Lung (tissue), 11 donors: ENCODE measurements at regions not wholly inside any gene's neighbourhood (a gene's known extent, or its start where the extent isn't known, plus 50 kb on each side); places are given as distances from the start of the nearest gene placed in this dataset.

Experiments
- ATAC-seq: fragments of 200-7000 bp; cut with Tn5 transposase; one replicate; pipeline ENCODE4 v1.9.1; 2020; ENCODE audit warnings: moderate number of reproducible peaks; ENCODE audit not compliant: insufficient read depth, low FRiP score
- DNase-seq, 3 donors: peaks; one replicate each; pipeline ENCODE4 v3.0.0-alpha.2; 2013 to 2017
- H3K27ac ChIP-seq, 2 donors: one replicate each; pipeline ENCODE4 v1.5.1; 2013; ENCODE audit warnings: mild to moderate bottlenecking in 2 of 2, moderate library complexity in 2 of 2, control low read depth in 1 of 2, inconsistent platforms in 1 of 2, low read depth in 1 of 2, low read length in 1 of 2
- H3K27me3 ChIP-seq, 3 donors: one replicate each; pipeline ENCODE4 v1.5.1; 2013; ENCODE audit warnings: low read length in 2 of 3; ENCODE audit not compliant: control insufficient read depth in 3 of 3, insufficient read depth in 3 of 3
- H3K36me3 ChIP-seq, 4 donors: one replicate each; pipeline ENCODE4 v1.5.1; 2013; ENCODE audit warnings: low read length in 4 of 4, mild to moderate bottlenecking in 1 of 4, moderate library complexity in 1 of 4; ENCODE audit not compliant: control insufficient read depth in 4 of 4, insufficient read depth in 4 of 4
- H3K4me1 ChIP-seq, 5 donors: one replicate each; pipeline ENCODE4 v1.5.1; 2013; ENCODE audit warnings: low read length in 5 of 5, mild to moderate bottlenecking in 2 of 5, moderate library complexity in 1 of 5; ENCODE audit not compliant: control insufficient read depth in 5 of 5, insufficient read depth in 5 of 5
- H3K4me3 ChIP-seq: one replicate; pipeline ENCODE4 v1.5.1; 2013; ENCODE audit warnings: mild to moderate bottlenecking, control low read depth, moderate library complexity
- H3K9ac ChIP-seq, 2 donors: one replicate each; pipeline ENCODE4 v1.5.1; 2013; ENCODE audit warnings: low read length in 2 of 2, control low read depth in 1 of 2; ENCODE audit not compliant: insufficient read depth in 1 of 2
- H3K9me3 ChIP-seq, 4 donors: one replicate each; pipeline ENCODE4 v1.5.1; 2013; ENCODE audit warnings: low read length in 3 of 4, mild to moderate bottlenecking in 1 of 4, moderate library complexity in 1 of 4; ENCODE audit not compliant: control insufficient read depth in 4 of 4, insufficient read depth in 3 of 4
- CTCF ChIP-seq: IDR thresholded peaks from 2 replicates; pipeline ENCODE4 v1.5.1; 2012; ENCODE audit warnings: mild to moderate bottlenecking; ENCODE audit errors: control extremely low read depth, extremely low read depth
- WGBS, 2 donors: extraction: QIAGEN DNeasy Blood & Tissue Kit; methylation state at CpG; one replicate each; pipeline ENCODE4 v1.1.7; 2013; 5-methylcytosine and 5-hydroxymethylcytosine counted together
- donor health status: control.
- donor health status: control.
- donor health status: Bipolar disorder and iron deficiency.
- donor health status: healthy.
- donor health status: DM: yes; HTN: yes; CAD: no.

GRCh38 chr3:124381575-124382333 is 348.5 kb upstream of the UMPS start:
- 92 to 93% methylated on average over 4 of the region's 4 CpGs for WGBS, 2 donors
- no peak for DNase-seq

GRCh38 chr3:124383051-124383450 is 347.2 kb upstream of the UMPS start:
- Histone ChIP-seq H3K36me3 (peaks cover 0 to 3% (median under 1%) of the 10 kb centered on the region in 4 donors), H3K4me1 (peaks cover 0 to 6% (median 4%) of the 10 kb centered on the region in 5 donors), H3K9ac (no peak overlapping the region), H3K27ac (no peak overlapping the region), H3K4me3 (no peak overlapping the region), H3K9me3 (no peaks in the 10 kb centered on the region), H3K27me3 (no peaks in the 10 kb centered on the region)
- no peak for ATAC-seq
- WGBS, 2 donors, result 45 to 50% methylated on average over 4 of the region's 4 CpGs
- DNase-seq, result no peak
- TF ChIP-seq CTCF, result no peak

More at GRCh38 chr3:124381575-124382333, 348.5 kb upstream of the UMPS start:
- Histone ChIP-seq H3K4me3 (no peak overlapping the region), H3K9ac (no peak overlapping the region), H3K9me3 (no peaks in the 10 kb centered on the region), H3K27ac (no peak overlapping the region), H3K36me3 (peaks cover 0 to 1% (median 0%) of the 10 kb centered on the region in 4 donors), H3K4me1 (peaks cover 0 to 6% (median 0%) of the 10 kb centered on the region in 5 donors), H3K27me3 (no peaks in the 10 kb centered on the region)
- TF ChIP-seq CTCF, result no peak
- ATAC-seq, result no peak

- Histone ChIP-seq H3K9me3 (no peaks in the 10 kb centered on the region), H3K27ac (no peak overlapping the region), H3K4me1 (peaks cover 0 to 6% (median 4%) of the 10 kb centered on the region in 5 donors), H3K27me3 (no peaks in the 10 kb centered on the region), H3K9ac (no peak overlapping the region), H3K4me3 (no peak overlapping the region), H3K36me3 (peaks cover 0 to 3% (median under 1%) of the 10 kb centered on the region in 4 donors)
- no peak for DNase-seq
- 83% methylated on average over 6 of the region's 6 CpGs for WGBS, 2 donors
- ATAC-seq, result no peak
- TF ChIP-seq CTCF, result no peak
These were observed 346.3 kb upstream of the UMPS start for GRCh38 chr3:124383846-124384466.
